SK-N-SH (cell line): ENCODE measurements at regions not wholly inside any gene's neighbourhood (a gene's known extent, or its start where the extent isn't known, plus 50 kb on each side); places are given as distances from the start of the nearest gene placed in this dataset.

Source experiments
- CTCF ChIA-PET: fragments of 300-600, 350-600 bp; formaldehyde crosslinking; extraction: SDS; loops from one replicate; lab custom pipeline; 2021; lab: Yijun Ruan, JAX
- POLR2A ChIA-PET: fragments of 350-600 bp; sonication (Branson Sonifier 250); formaldehyde crosslinking; extraction: SDS; loops from one replicate; lab custom pipeline; 2020; ENCODE audit warnings: antibody characterized with exemption, inconsistent platforms; lab: Yijun Ruan, JAX
- DNase-seq: peaks from one replicate; pipeline ENCODE4 v3.0.0; 2012
- H2AFZ ChIP-seq: fragments of 200-600 bp; sonication (generic); 2 replicates; pipeline ENCODE4 v1.8.1; 2016; ENCODE audit warnings: antibody characterized with exemption, mild to moderate bottlenecking, low read depth
- H3F3A ChIP-seq: fragments of 200-600 bp; sonication (generic); replicated peaks from 2 replicates; pipeline ENCODE3; 2016; ENCODE audit warnings: antibody characterized with exemption, mild to moderate bottlenecking; ENCODE audit not compliant: insufficient read depth
- H3K27ac ChIP-seq, 2 experiments: fragments of 200-500 bp in 1 of 2; fragments of 200-600 bp in 1 of 2; sonication (Bioruptor generic) in 1 of 2; sonication (generic), shearing (Covaris generic) in 1 of 2; 2 replicates each; pipeline versions ENCODE4 v1.5.1 to v1.6.1; 2014 to 2016; ENCODE audit warnings: low read depth in 2 of 2, inconsistent platforms in 1 of 2, low read length in 1 of 2, mild to moderate bottlenecking in 1 of 2, mixed read lengths in 1 of 2
- H3K27me3 ChIP-seq: fragments of 200-600 bp; sonication (generic), shearing (Covaris generic); 2 replicates; pipeline ENCODE4 v1.6.1; 2016; ENCODE audit warnings: mixed run types; ENCODE audit not compliant: insufficient read depth
- H3K36me3 ChIP-seq, 2 experiments: fragments of 200-500 bp in 1 of 2; fragments of 200-600 bp in 1 of 2; sonication (Bioruptor generic) in 1 of 2; sonication (generic) in 1 of 2; replicated peaks in 1 of 2; 2 replicates each; pipeline versions ENCODE3 to v1.5.1; 2014 to 2016; ENCODE audit warnings: low read length in 1 of 2, mild to moderate bottlenecking in 1 of 2; ENCODE audit not compliant: insufficient read depth in 2 of 2, control insufficient read depth in 1 of 2
- H3K4me1 ChIP-seq, 2 experiments: fragments of 200-500 bp in 1 of 2; fragments of 200-600 bp in 1 of 2; sonication (Bioruptor generic) in 1 of 2; sonication (generic), shearing (Covaris generic) in 1 of 2; 2 replicates each; pipeline versions ENCODE4 v1.5.1 to v1.6.1; 2014 to 2016; ENCODE audit warnings: low read depth in 1 of 2, low read length in 1 of 2, mixed run types in 1 of 2; ENCODE audit not compliant: insufficient read depth in 2 of 2, control insufficient read depth in 1 of 2
- H3K4me2 ChIP-seq: fragments of 200-600 bp; sonication (generic), shearing (Covaris generic); 2 replicates; pipeline ENCODE4 v1.6.1; 2017; ENCODE audit warnings: mixed run types
- H3K4me3 ChIP-seq, 2 experiments: fragments of 200-500 bp in 1 of 2; fragments of 200-600 bp in 1 of 2; sonication (Bioruptor generic) in 1 of 2; sonication (generic), shearing (Covaris generic) in 1 of 2; 2 replicates each; pipeline versions ENCODE4 v1.5.1 to v1.8.1; 2014 to 2016; ENCODE audit warnings: low read depth in 2 of 2, inconsistent platforms in 1 of 2, low read length in 1 of 2, mild to moderate bottlenecking in 1 of 2, mixed read lengths in 1 of 2, moderate library complexity in 1 of 2
- H3K79me2 ChIP-seq: fragments of 200-600 bp; sonication (generic); 2 replicates; pipeline ENCODE4 v1.8.1; 2017; ENCODE audit warnings: mild to moderate bottlenecking; ENCODE audit not compliant: insufficient read depth
- H3K9ac ChIP-seq: fragments of 200-600 bp; sonication (generic); 2 replicates; pipeline ENCODE4 v1.6.1; 2017; ENCODE audit warnings: mixed run types
- H3K9me2 ChIP-seq: fragments of 200-600 bp; sonication (generic); 2 replicates; pipeline ENCODE4 v1.6.1; 2017; ENCODE audit warnings: mixed run types
- H3K9me3 ChIP-seq: fragments of 200-600 bp; sonication (generic); 2 replicates; pipeline ENCODE4 v1.6.1; 2017; ENCODE audit warnings: mixed run types, mild to moderate bottlenecking, moderate library complexity
- H4K20me1 ChIP-seq: fragments of 200-600 bp; sonication (generic); 2 replicates; pipeline ENCODE4 v1.6.1; 2017; ENCODE audit warnings: mild to moderate bottlenecking, mixed run types; ENCODE audit not compliant: insufficient read depth
- ELF1 ChIP-seq: IDR thresholded peaks from 2 replicates; pipeline ENCODE4 v1.4.0; 2012
- EP300 ChIP-seq, 2 experiments: IDR thresholded peaks; 2 replicates each; pipeline versions ENCODE4 v1.4.0 to v1.6.1; 2012; ENCODE audit warnings: borderline replicate concordance in 1 of 2, low read depth in 1 of 2, low read length in 1 of 2
- EZH2phosphoT487 ChIP-seq: fragments of 200-600 bp; sonication (generic); IDR thresholded peaks from 2 replicates; pipeline ENCODE4 v1.6.1; 2017; ENCODE audit warnings: low read depth, mixed run types, mild to moderate bottlenecking, antibody characterized with exemption, moderate library complexity, borderline replicate concordance
- FOXM1 ChIP-seq: IDR thresholded peaks from 2 replicates; pipeline ENCODE4 v1.4.0; 2012; ENCODE audit warnings: low read depth, mild to moderate bottlenecking
- GABPA ChIP-seq: IDR thresholded peaks from 2 replicates; pipeline ENCODE4 v1.4.0; 2012; ENCODE audit warnings: low read depth, mild to moderate bottlenecking
- JUND ChIP-seq: IDR thresholded peaks from 2 replicates; pipeline ENCODE4 v1.4.0; 2012
- MEF2A ChIP-seq: IDR thresholded peaks from 2 replicates; pipeline ENCODE4 v1.4.0; 2012; ENCODE audit warnings: low read depth, borderline replicate concordance
- MXI1 ChIP-seq: IDR thresholded peaks from 2 replicates; pipeline ENCODE4 v1.6.1; 2012; ENCODE audit warnings: mild to moderate bottlenecking, low read depth, low read length, improper control_type of control experiment
- NFIC ChIP-seq: IDR thresholded peaks from 2 replicates; pipeline ENCODE4 v1.4.0; 2012; ENCODE audit warnings: borderline replicate concordance
- NRF1 ChIP-seq: IDR thresholded peaks from 2 replicates; pipeline ENCODE4 v1.6.1; 2012; ENCODE audit warnings: low read depth, mild to moderate bottlenecking, low read length
- POLR2AphosphoS5 ChIP-seq: IDR thresholded peaks from 2 replicates; pipeline ENCODE4 v1.6.1; 2012; ENCODE audit warnings: low read depth, low read length
- RAD21 ChIP-seq: IDR thresholded peaks from 2 replicates; pipeline ENCODE4 v1.6.1; 2012; ENCODE audit warnings: mild to moderate bottlenecking, low read length
- RCOR1 ChIP-seq: fragments of 150-350 bp; IDR thresholded peaks from 2 replicates; pipeline ENCODE4 v1.6.1; 2017; ENCODE audit warnings: antibody characterized with exemption, low read length
- SIN3A ChIP-seq: IDR thresholded peaks from 2 replicates; pipeline ENCODE4 v1.6.1; 2012; ENCODE audit warnings: low read depth, mild to moderate bottlenecking, low read length, moderate library complexity, borderline replicate concordance
- TAF1 ChIP-seq: IDR thresholded peaks from 2 replicates; pipeline ENCODE4 v1.6.1; 2012; ENCODE audit warnings: low read depth, mild to moderate bottlenecking, low read length, moderate library complexity, borderline replicate concordance
- TCF12 ChIP-seq: IDR thresholded peaks from 2 replicates; pipeline ENCODE4 v1.4.0; 2012
- USF1 ChIP-seq: IDR thresholded peaks from 2 replicates; pipeline ENCODE4 v1.4.0; 2012; ENCODE audit warnings: low read depth, borderline replicate concordance
- WGBS: methylation state at CpG from one replicate; pipeline ENCODE4 v1.1.6; 2017; ENCODE audit warnings: low lambda C conversion rate; 5-methylcytosine and 5-hydroxymethylcytosine counted together
- TF ChIP-seq, protein P1 (sequence below): fragments of 150-350 bp; IDR thresholded peaks from 2 replicates; pipeline ENCODE4 v1.6.1; 2016; ENCODE audit warnings: mild to moderate bottlenecking, low read depth, low read length
- TF ChIP-seq, protein P2 (sequence below): IDR thresholded peaks from 2 replicates; pipeline ENCODE4 v1.4.0; 2012; ENCODE audit warnings: low read depth
- TF ChIP-seq, protein P3 (sequence below): IDR thresholded peaks from 2 replicates; pipeline ENCODE4 v1.4.0; 2012; ENCODE audit warnings: low read depth, borderline replicate concordance

DNA sequence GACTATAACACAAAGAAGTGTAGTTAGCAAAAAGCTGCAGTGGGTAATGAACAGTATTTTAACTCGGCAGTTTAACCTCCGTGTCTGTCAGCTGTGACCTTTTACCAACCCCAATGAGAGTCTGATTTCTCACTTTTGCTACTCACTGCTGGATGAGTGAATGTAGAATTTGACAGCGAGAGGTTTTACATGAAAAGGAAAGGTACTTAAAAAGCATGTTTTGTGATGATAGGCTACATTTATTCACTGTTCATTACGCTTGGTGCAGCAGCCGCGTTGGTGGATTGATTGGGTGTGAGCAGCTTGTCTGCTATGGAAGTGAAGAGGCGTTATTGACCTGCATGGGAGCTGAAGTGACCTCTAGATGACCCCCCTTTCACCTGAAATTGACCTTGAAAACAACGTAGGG, 867.7 kb downstream of the NR2F1-AS1 start:
- Histone ChIP-seq H3K27me3 (no peaks in the 10 kb centered on the region), H3K4me1 (peaks cover 0 to 4% of the 10 kb centered on the region in 2 experiments; a peak in 1 of 4 replicates), H3K9ac (no peak overlapping the region), H3K79me2 (no peaks in the 10 kb centered on the region), H3F3A (peaks cover 4% of the 10 kb centered on the region), H3K36me3 (no peaks in the 10 kb centered on the region), H2AFZ (no peak overlapping the region), H4K20me1 (no peaks in the 10 kb centered on the region), H3K9me2 (no peaks in the 10 kb centered on the region), H3K27ac (no peak overlapping the region), H3K9me3 (no peaks in the 10 kb centered on the region), H3K4me2 (no peak overlapping the region), H3K4me3 (no peak overlapping the region)
- ChIA-PET POLR2A (no interaction called here), CTCF (interaction anchor here (0.6 to 1.0 kb wide), 2 partner anchors 564 to 1072 kb away, joined by 3 read pairs; no protein-coding TSS in a partner anchor)
- no peak for TF ChIP-seq USF1
- TF ChIP-seq EZH2phosphoT487 = no peak
- TF ChIP-seq MEF2A = no peak
- no peak for TF ChIP-seq TAF1
- TF ChIP-seq NRF1 = no peak
- no peak for TF ChIP-seq SIN3A
- TF ChIP-seq GABPA = no peak
- no peak for TF ChIP-seq JUND
- TF ChIP-seq, protein P1, sequence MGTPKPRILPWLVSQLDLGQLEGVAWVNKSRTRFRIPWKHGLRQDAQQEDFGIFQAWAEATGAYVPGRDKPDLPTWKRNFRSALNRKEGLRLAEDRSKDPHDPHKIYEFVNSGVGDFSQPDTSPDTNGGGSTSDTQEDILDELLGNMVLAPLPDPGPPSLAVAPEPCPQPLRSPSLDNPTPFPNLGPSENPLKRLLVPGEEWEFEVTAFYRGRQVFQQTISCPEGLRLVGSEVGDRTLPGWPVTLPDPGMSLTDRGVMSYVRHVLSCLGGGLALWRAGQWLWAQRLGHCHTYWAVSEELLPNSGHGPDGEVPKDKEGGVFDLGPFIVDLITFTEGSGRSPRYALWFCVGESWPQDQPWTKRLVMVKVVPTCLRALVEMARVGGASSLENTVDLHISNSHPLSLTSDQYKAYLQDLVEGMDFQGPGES = no peak
- TF ChIP-seq, protein P2, sequence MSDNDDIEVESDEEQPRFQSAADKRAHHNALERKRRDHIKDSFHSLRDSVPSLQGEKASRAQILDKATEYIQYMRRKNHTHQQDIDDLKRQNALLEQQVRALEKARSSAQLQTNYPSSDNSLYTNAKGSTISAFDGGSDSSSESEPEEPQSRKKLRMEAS = no peak
- no peak for TF ChIP-seq RCOR1
- TF ChIP-seq RAD21 = no peak
- TF ChIP-seq EP300 (IDR thresholded peaks at IDR 0.05; ENCODE audit: borderline replicate concordance in 1 of 2, low read depth in 1 of 2, low read length in 1 of 2) = no peak
- TF ChIP-seq POLR2AphosphoS5 = no peak
- no peak for TF ChIP-seq FOXM1
- no peak for TF ChIP-seq NFIC
- no peak for TF ChIP-seq MXI1
- TF ChIP-seq TCF12 = no peak
- TF ChIP-seq, protein P3, sequence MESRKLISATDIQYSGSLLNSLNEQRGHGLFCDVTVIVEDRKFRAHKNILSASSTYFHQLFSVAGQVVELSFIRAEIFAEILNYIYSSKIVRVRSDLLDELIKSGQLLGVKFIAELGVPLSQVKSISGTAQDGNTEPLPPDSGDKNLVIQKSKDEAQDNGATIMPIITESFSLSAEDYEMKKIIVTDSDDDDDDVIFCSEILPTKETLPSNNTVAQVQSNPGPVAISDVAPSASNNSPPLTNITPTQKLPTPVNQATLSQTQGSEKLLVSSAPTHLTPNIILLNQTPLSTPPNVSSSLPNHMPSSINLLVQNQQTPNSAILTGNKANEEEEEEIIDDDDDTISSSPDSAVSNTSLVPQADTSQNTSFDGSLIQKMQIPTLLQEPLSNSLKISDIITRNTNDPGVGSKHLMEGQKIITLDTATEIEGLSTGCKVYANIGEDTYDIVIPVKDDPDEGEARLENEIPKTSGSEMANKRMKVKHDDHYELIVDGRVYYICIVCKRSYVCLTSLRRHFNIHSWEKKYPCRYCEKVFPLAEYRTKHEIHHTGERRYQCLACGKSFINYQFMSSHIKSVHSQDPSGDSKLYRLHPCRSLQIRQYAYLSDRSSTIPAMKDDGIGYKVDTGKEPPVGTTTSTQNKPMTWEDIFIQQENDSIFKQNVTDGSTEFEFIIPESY = no peak
- no peak for TF ChIP-seq ELF1
- DNase-seq = no peak
- 92% methylated on average over 8 of the region's 8 CpGs for WGBS
